B cell (primary cell): ENCODE measurements at regions not wholly inside any gene's neighbourhood (a gene's known extent, or its start where the extent isn't known, plus 50 kb on each side); places are given as distances from the start of the nearest gene placed in this dataset.

Experiments
- ATAC-seq: fragments of 200-7000 bp; cut with Tn5 transposase; one replicate; pipeline ENCODE4 v1.10.0; 2021; ENCODE audit warnings: low read depth, mild to moderate bottlenecking, moderate number of reproducible peaks, moderate library complexity
- CTCF ChIA-PET: fragments of 350-600 bp; sonication (Branson Sonifier 250); formaldehyde crosslinking; loops from one replicate; lab custom pipeline; 2021; ENCODE audit warnings: antibody characterized with exemption, inconsistent platforms; lab: Charles Lee
- POLR2A ChIA-PET: fragments of 350-600 bp; sonication (Branson Sonifier 250); formaldehyde crosslinking; loops from one replicate; lab custom pipeline; 2021; ENCODE audit warnings: antibody characterized with exemption; lab: Charles Lee
- DNase-seq: peaks from one replicate; pipeline ENCODE4 v3.0.0; 2013
- H2AFZ ChIP-seq: 2 replicates; pipeline ENCODE4 v1.6.1; 2012; ENCODE audit warnings: mild to moderate bottlenecking, low read depth, low read length; ENCODE audit not compliant: insufficient read depth, poor library complexity, severe bottlenecking
- H3K27ac ChIP-seq, 2 donors: 1 replicate in 1 of 2; 2 replicates in 1 of 2; pipeline ENCODE4 v1.5.1; 2012 to 2013; ENCODE audit warnings: low read length in 2 of 2, mild to moderate bottlenecking in 2 of 2, moderate library complexity in 1 of 2
- H3K27me3 ChIP-seq, 4 experiments: fragments of 200-600 bp in 1 of 4; sonication (generic) in 1 of 4; replicated peaks in 1 of 4; 1 replicate in 2 of 4; 2 replicates in 2 of 4; pipeline versions ENCODE4 v1.6.1 to v1.7.0; 2013 to 2016; ENCODE audit warnings: low read length in 3 of 4, mild to moderate bottlenecking in 2 of 4, mixed read lengths in 1 of 4, moderate library complexity in 1 of 4; ENCODE audit not compliant: insufficient read depth in 4 of 4, control insufficient read depth in 3 of 4; ENCODE audit errors: control extremely low read depth in 1 of 4
- H3K36me3 ChIP-seq, 2 experiments: replicated peaks in 1 of 2; 1 replicate in 1 of 2; 2 replicates in 1 of 2; pipeline versions ENCODE4 v1.6.1 to v1.7.1; 2013; ENCODE audit warnings: low read length in 1 of 2; ENCODE audit not compliant: insufficient read depth in 2 of 2, control insufficient read depth in 1 of 2; ENCODE audit errors: control extremely low read depth in 1 of 2, extremely low read depth in 1 of 2
- H3K4me1 ChIP-seq, 2 donors: fragments of 200-600 bp in 1 of 2; sonication (generic) in 1 of 2; 1 replicate in 1 of 2; 2 replicates in 1 of 2; pipeline versions ENCODE4 v1.5.1 to v1.6.1; 2013 to 2017; ENCODE audit warnings: low read length in 2 of 2; ENCODE audit not compliant: control insufficient read depth in 2 of 2, insufficient read depth in 2 of 2
- H3K4me2 ChIP-seq: replicated peaks from 2 replicates; pipeline ENCODE3; 2012; ENCODE audit warnings: mild to moderate bottlenecking, low read depth, low read length; ENCODE audit not compliant: poor library complexity, severe bottlenecking
- H3K4me3 ChIP-seq, 5 experiments: fragments of 200-600 bp in 1 of 5; sonication (generic) in 1 of 5; 1 replicate in 3 of 5; 2 replicates in 2 of 5; pipeline versions ENCODE4 v1.5.1 to v1.7.0; 2011 to 2016; ENCODE audit warnings: low read length in 4 of 5, mild to moderate bottlenecking in 4 of 5, low read depth in 2 of 5, control low read depth in 1 of 5, moderate library complexity in 1 of 5; ENCODE audit not compliant: insufficient read depth in 1 of 5; ENCODE audit errors: control extremely low read depth in 1 of 5, extremely low read depth in 1 of 5
- H3K79me2 ChIP-seq: fragments of 200-600 bp; sonication (generic); one replicate; pipeline ENCODE4 v1.6.0; 2016; ENCODE audit warnings: low read length; ENCODE audit not compliant: control insufficient read depth, insufficient read depth
- H3K9ac ChIP-seq: fragments of 200-600 bp; sonication (generic); 2 replicates; pipeline ENCODE4 v1.6.1; 2017; ENCODE audit warnings: mild to moderate bottlenecking, low read length, moderate library complexity
- H3K9me3 ChIP-seq, 3 donors: one replicate each; pipeline versions ENCODE4 v1.6.1 to v1.7.1; 2013; ENCODE audit warnings: low read length in 2 of 3; ENCODE audit not compliant: control insufficient read depth in 2 of 3, insufficient read depth in 1 of 3; ENCODE audit errors: control extremely low read depth in 1 of 3
- H4K20me1 ChIP-seq: 2 replicates; pipeline ENCODE4 v1.6.0; 2012; ENCODE audit warnings: mild to moderate bottlenecking, low read length; ENCODE audit not compliant: insufficient read depth, control insufficient read depth, poor library complexity, severe bottlenecking
- H3K27ac Mint-ChIP-seq: one replicate; pipeline ENCODE4 v1.8.0; 2021; ENCODE audit warnings: mixed read lengths
- H3K27me3 Mint-ChIP-seq: one replicate; pipeline ENCODE4 v1.8.0; 2021; ENCODE audit warnings: mixed read lengths
- H3K4me1 Mint-ChIP-seq: one replicate; pipeline ENCODE4 v1.8.0; 2021; ENCODE audit warnings: mixed read lengths
- H3K4me3 Mint-ChIP-seq: one replicate; pipeline ENCODE4 v1.8.0; 2021; ENCODE audit warnings: mixed read lengths
- H3K9me3 Mint-ChIP-seq: one replicate; pipeline ENCODE4 v1.8.0; 2022; ENCODE audit warnings: mixed read lengths; ENCODE audit not compliant: insufficient read depth
- EZH2 ChIP-seq: IDR thresholded peaks from 2 replicates; pipeline ENCODE4 v1.6.1; 2012; ENCODE audit warnings: borderline replicate concordance, low read depth, mild to moderate bottlenecking, moderate library complexity, low read length; ENCODE audit not compliant: insufficient read depth, poor library complexity, severe bottlenecking
- WGBS: methylation state at CpG from one replicate; pipeline ENCODE4 v1.1.5; 2013; ENCODE audit warnings: missing lambda C conversion rate; ENCODE audit not compliant: insufficient coverage; 5-methylcytosine and 5-hydroxymethylcytosine counted together
- intact Hi-C: fragments of 100-400 bp; cut with micrococcal nuclease; formaldehyde crosslinking; loops from one replicate; pipeline ENCODE4 v1.10.0; 2022
- TF ChIP-seq, protein P1 (sequence below): fragments of 200-600 bp; IDR thresholded peaks from one replicate; pipeline ENCODE4 v1.8.0; 2022; ENCODE audit warnings: antibody characterized with exemption, mild to moderate bottlenecking

DNA sequence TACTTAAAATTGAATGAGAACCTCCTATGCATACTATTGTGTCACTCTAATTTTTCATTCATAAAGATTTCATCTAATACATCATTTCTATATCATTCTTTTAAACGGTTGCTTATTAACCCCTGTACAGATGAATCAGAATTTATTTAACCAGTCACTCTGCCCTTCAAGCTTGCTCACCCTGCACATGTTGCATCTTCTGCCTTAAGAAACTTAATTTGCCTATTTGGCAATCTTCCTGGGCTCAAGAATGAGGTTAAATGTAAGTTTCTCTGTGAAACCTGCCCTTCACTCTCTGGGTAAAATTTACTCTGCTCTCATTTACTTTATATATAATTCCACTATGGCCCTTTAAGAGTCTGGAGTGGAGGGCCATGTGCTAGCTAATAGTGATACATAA is 434.7 kb upstream of the ZNF608 start:
- Mint-ChIP-seq H3K4me3 (no peak overlapping the region), H3K27me3 (no peaks in the 10 kb centered on the region), H3K4me1 (no peaks in the 10 kb centered on the region), H3K9me3 (no peaks in the 10 kb centered on the region), H3K27ac (no peak overlapping the region)
- H3K4me1 ChIP-seq, result no peaks in the 10 kb centered on the region
- ChIA-PET POLR2A (no interaction called here), CTCF (no interaction called here)
- WGBS, result 86% methylated on average over 1 of the region's 1 CpG
- H3K9ac ChIP-seq, result no peak overlapping the region
- no peaks in the 10 kb centered on the region for H3K79me2 ChIP-seq
- no peak overlapping the region for H3K27ac ChIP-seq
- H3K36me3 ChIP-seq, result no peaks in the 10 kb centered on the region
- no peak overlapping the region for H2AFZ ChIP-seq
- ATAC-seq (no peak), DNase-seq (no peak)
- H3K9me3 ChIP-seq, result peaks cover 0 to 4% (median 3%) of the 10 kb centered on the region in 3 donors
- no peak overlapping the region for H3K4me3 ChIP-seq
- H4K20me1 ChIP-seq, result no peaks in the 10 kb centered on the region
- intact Hi-C loops, result no loop called here
- no peak overlapping the region for H3K4me2 ChIP-seq
- no peak for TF ChIP-seq EZH2
- TF ChIP-seq, protein P1, sequence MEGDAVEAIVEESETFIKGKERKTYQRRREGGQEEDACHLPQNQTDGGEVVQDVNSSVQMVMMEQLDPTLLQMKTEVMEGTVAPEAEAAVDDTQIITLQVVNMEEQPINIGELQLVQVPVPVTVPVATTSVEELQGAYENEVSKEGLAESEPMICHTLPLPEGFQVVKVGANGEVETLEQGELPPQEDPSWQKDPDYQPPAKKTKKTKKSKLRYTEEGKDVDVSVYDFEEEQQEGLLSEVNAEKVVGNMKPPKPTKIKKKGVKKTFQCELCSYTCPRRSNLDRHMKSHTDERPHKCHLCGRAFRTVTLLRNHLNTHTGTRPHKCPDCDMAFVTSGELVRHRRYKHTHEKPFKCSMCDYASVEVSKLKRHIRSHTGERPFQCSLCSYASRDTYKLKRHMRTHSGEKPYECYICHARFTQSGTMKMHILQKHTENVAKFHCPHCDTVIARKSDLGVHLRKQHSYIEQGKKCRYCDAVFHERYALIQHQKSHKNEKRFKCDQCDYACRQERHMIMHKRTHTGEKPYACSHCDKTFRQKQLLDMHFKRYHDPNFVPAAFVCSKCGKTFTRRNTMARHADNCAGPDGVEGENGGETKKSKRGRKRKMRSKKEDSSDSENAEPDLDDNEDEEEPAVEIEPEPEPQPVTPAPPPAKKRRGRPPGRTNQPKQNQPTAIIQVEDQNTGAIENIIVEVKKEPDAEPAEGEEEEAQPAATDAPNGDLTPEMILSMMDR, result no peak
- H3K27me3 ChIP-seq, result no peaks in the 10 kb centered on the region

- CTCF ChIA-PET, result interaction anchor here (0.7 kb wide), 1 partner anchor 201 kb away, joined by 3 read pairs; no protein-coding TSS in a partner anchor
- intact Hi-C loops, result no loop called here
- no CpG with 5 or more reads among the region's 1 CpG for WGBS
These were observed 435.5 kb upstream of the ZNF608 start for GRCh38 chr5:125181955-125182354.

More at GRCh38 chr5:125181955-125182354, 435.5 kb upstream of the ZNF608 start:
- H3K4me2 ChIP-seq, result no peak overlapping the region
- H3K4me3 ChIP-seq, result no peak overlapping the region
- H4K20me1 ChIP-seq, result no peaks in the 10 kb centered on the region
- no peak overlapping the region for H3K4me3 Mint-ChIP-seq
- peaks cover 0 to 4% (median 3%) of the 10 kb centered on the region in 3 donors for H3K9me3 ChIP-seq
- H3K4me1 Mint-ChIP-seq, result no peaks in the 10 kb centered on the region
- ATAC-seq (no peak), DNase-seq (no peak)
- no peak overlapping the region for H2AFZ ChIP-seq
- POLR2A ChIA-PET, result no interaction called here
- no peaks in the 10 kb centered on the region for H3K27me3 ChIP-seq
- H3K4me1 ChIP-seq, result no peaks in the 10 kb centered on the region
- no peak overlapping the region for H3K9ac ChIP-seq
- H3K27ac Mint-ChIP-seq, result no peak overlapping the region
- H3K79me2 ChIP-seq, result no peaks in the 10 kb centered on the region
- no peak overlapping the region for H3K27ac ChIP-seq
- H3K27me3 Mint-ChIP-seq, result no peaks in the 10 kb centered on the region
- TF ChIP-seq, protein P1, result no peak
- no peak for TF ChIP-seq EZH2
- no peaks in the 10 kb centered on the region for H3K9me3 Mint-ChIP-seq
- H3K36me3 ChIP-seq, result no peaks in the 10 kb centered on the region
